Sigmoid colon (tissue), 6 donors: ENCODE measurements at regions not wholly inside any gene's neighbourhood (a gene's known extent, or its start where the extent isn't known, plus 50 kb on each side); places are given as distances from the start of the nearest gene placed in this dataset.

Experiments used
- DNase-seq: peaks from one replicate; pipeline ENCODE4 v3.0.0-alpha.2; 2019
- H3K27ac ChIP-seq, 4 donors: fragments of 200-600 bp; sonication (generic); one replicate each; pipeline ENCODE4 v1.5.1; 2016 to 2019; ENCODE audit warnings: mild to moderate bottlenecking in 1 of 4
- H3K27me3 ChIP-seq, 3 donors: fragments of 200-600 bp; sonication (generic); one replicate each; pipeline ENCODE4 v1.5.1; 2019; ENCODE audit warnings: mild to moderate bottlenecking in 1 of 3
- H3K36me3 ChIP-seq, 4 donors: fragments of 200-600 bp; sonication (generic); one replicate each; pipeline ENCODE4 v1.5.1; 2016 to 2019
- H3K4me1 ChIP-seq, 4 donors: fragments of 200-600 bp; sonication (generic); one replicate each; pipeline ENCODE4 v1.5.1; 2017 to 2019
- H3K4me3 ChIP-seq, 4 donors: fragments of 200-600 bp; sonication (generic); one replicate each; pipeline ENCODE4 v1.5.1; 2017 to 2019; ENCODE audit warnings: mild to moderate bottlenecking in 2 of 4, moderate library complexity in 1 of 4
- H3K9me3 ChIP-seq, 4 donors: fragments of 200-600 bp in 3 of 4; sonication (generic) in 3 of 4; one replicate each; pipeline versions ENCODE4 v1.5.1 to v1.6.1; 2013 to 2019
- CTCF ChIP-seq, 4 experiments: fragments of 450-650 bp in 3 of 4; fragments of 200-600 bp in 1 of 4; IDR thresholded peaks; one replicate each; pipeline ENCODE4 v1.5.1; 2016 to 2019; ENCODE audit warnings: antibody characterized with exemption in 4 of 4, mild to moderate bottlenecking in 3 of 4, moderate library complexity in 2 of 4
- EP300 ChIP-seq, 4 donors: sonication (generic); formaldehyde crosslinking; IDR thresholded peaks; one replicate each; pipeline ENCODE4 v1.6.1; 2017; ENCODE audit warnings: antibody characterized with exemption in 4 of 4
- POLR2A ChIP-seq, 2 donors: fragments of 450-650 bp; IDR thresholded peaks; one replicate each; pipeline ENCODE4 v1.6.1; 2016; ENCODE audit warnings: antibody characterized with exemption in 2 of 2, mild to moderate bottlenecking in 2 of 2, moderate library complexity in 2 of 2
- POLR2AphosphoS5 ChIP-seq, 4 donors: sonication (generic); formaldehyde crosslinking; IDR thresholded peaks; one replicate each; pipeline ENCODE4 v1.6.1; 2017; ENCODE audit warnings: antibody characterized with exemption in 4 of 4
- WGBS, 2 donors: extraction: QIAGEN DNeasy Blood & Tissue Kit; methylation state at CpG; one replicate each; pipeline ENCODE4 v1.1.7; 2013; 5-methylcytosine and 5-hydroxymethylcytosine counted together
- intact Hi-C: fragments of 100-400 bp; cut with DNase I; formaldehyde crosslinking; loops from one replicate; pipeline ENCODE4 v1.15.1; 2023
- donor health status: healthy with polysubstance abuse.
- donor health status: healthy.

GRCh38 chr10:20457649-20458048, 439.5 kb downstream of the NEBL start:
- Histone ChIP-seq H3K4me1 (no peaks in the 10 kb centered on the region), H3K27ac (no peak overlapping the region), H3K4me3 (no peak overlapping the region), H3K27me3 (no peaks in the 10 kb centered on the region), H3K36me3 (no peaks in the 10 kb centered on the region), H3K9me3 (no peaks in the 10 kb centered on the region)
- intact Hi-C loops: no loop called here
- DNase-seq: no peak
- WGBS, 2 donors: 74 to 89% methylated on average over 2 of the region's 2 CpGs
- TF ChIP-seq EP300 (IDR thresholded peaks at IDR 0.05) (no peak), POLR2AphosphoS5 (IDR thresholded peaks at IDR 0.05) (no peak), POLR2A (IDR thresholded peaks at IDR 0.05) (no peak), CTCF (IDR thresholded peaks at IDR 0.05) (no peak)

- intact Hi-C loops: no loop called here
- H3K36me3 ChIP-seq: no peaks in the 10 kb centered on the region
- no peak for DNase-seq
- no peaks in the 10 kb centered on the region for H3K4me1 ChIP-seq
- H3K27me3 ChIP-seq: no peaks in the 10 kb centered on the region
- H3K9me3 ChIP-seq: no peaks in the 10 kb centered on the region
- WGBS, 2 donors: 86 to 88% methylated on average over 4 of the region's 4 CpGs
- no peak overlapping the region for H3K27ac ChIP-seq
- H3K4me3 ChIP-seq: no peak overlapping the region
- TF ChIP-seq EP300 (IDR thresholded peaks at IDR 0.05): no peak
- no peak for TF ChIP-seq CTCF (IDR thresholded peaks at IDR 0.05)
- no peak for TF ChIP-seq POLR2AphosphoS5 (IDR thresholded peaks at IDR 0.05)
- TF ChIP-seq POLR2A (IDR thresholded peaks at IDR 0.05): no peak
Observed at GRCh38 chr10:20455774-20456173, 441.3 kb downstream of the NEBL start.

GRCh38 chr10:20454331-20454730, 442.8 kb downstream of the NEBL start:
- Histone ChIP-seq H3K27ac (no peak overlapping the region), H3K4me3 (no peak overlapping the region), H3K9me3 (no peaks in the 10 kb centered on the region), H3K27me3 (no peaks in the 10 kb centered on the region), H3K36me3 (no peaks in the 10 kb centered on the region), H3K4me1 (no peaks in the 10 kb centered on the region)
- DNase-seq: no peak
- intact Hi-C loops: no loop called here
- TF ChIP-seq POLR2A (IDR thresholded peaks at IDR 0.05) (no peak), EP300 (IDR thresholded peaks at IDR 0.05) (no peak), CTCF (IDR thresholded peaks at IDR 0.05) (no peak), POLR2AphosphoS5 (IDR thresholded peaks at IDR 0.05) (no peak)
- WGBS, 2 donors: 93 to 96% methylated on average over 5 of the region's 5 CpGs

GRCh38 chr10:20446561-20447193, 450.4 kb downstream of the NEBL start:
- intact Hi-C loops: no loop called here
- TF ChIP-seq EP300 (IDR thresholded peaks at IDR 0.05): no peak
- no peak for TF ChIP-seq POLR2A (IDR thresholded peaks at IDR 0.05)
- no peak for TF ChIP-seq CTCF (IDR thresholded peaks at IDR 0.05)
- no peak for TF ChIP-seq POLR2AphosphoS5 (IDR thresholded peaks at IDR 0.05)

GRCh38 chr10:20443094-20443493, 454.0 kb downstream of the NEBL start:
- intact Hi-C loops: no loop called here
- H3K4me3 ChIP-seq: no peak overlapping the region
- TF ChIP-seq POLR2AphosphoS5 (IDR thresholded peaks at IDR 0.05) (no peak), POLR2A (IDR thresholded peaks at IDR 0.05) (no peak), CTCF (IDR thresholded peaks at IDR 0.05) (no peak), EP300 (IDR thresholded peaks at IDR 0.05) (no peak)

More at GRCh38 chr10:20446561-20447193, 450.4 kb downstream of the NEBL start:
- Histone ChIP-seq H3K27me3 (no peaks in the 10 kb centered on the region), H3K36me3 (no peaks in the 10 kb centered on the region), H3K4me1 (no peaks in the 10 kb centered on the region), H3K9me3 (no peaks in the 10 kb centered on the region), H3K27ac (no peak overlapping the region), H3K4me3 (no peak overlapping the region)
- no peak for DNase-seq

More at GRCh38 chr10:20443094-20443493, 454.0 kb downstream of the NEBL start:
- H3K27ac ChIP-seq: no peak overlapping the region
- H3K36me3 ChIP-seq: no peaks in the 10 kb centered on the region
- DNase-seq: no peak
- H3K9me3 ChIP-seq: no peaks in the 10 kb centered on the region
- no peaks in the 10 kb centered on the region for H3K4me1 ChIP-seq
- no peaks in the 10 kb centered on the region for H3K27me3 ChIP-seq
